ENCODE measurements at regions not wholly inside any gene's neighbourhood (a gene's known extent, or its start where the extent isn't known, plus 50 kb on each side); places are given as distances from the start of the nearest gene placed in this dataset.

- no peaks in the 10 kb centered on the region for H3K4me1 ChIP-seq (ENCODE audit: control insufficient read depth in 2 of 2, insufficient read depth in 2 of 2, low read length in 2 of 2)
Observed at GRCh38 chr1:191533254-191533653, 625.0 kb upstream of the RGS18 start.

GRCh38 chr1:191536791-191537429 lies 621.4 kb upstream of the RGS18 start:
- DNase-seq (no peak), ATAC-seq (no peak)
- no peaks in the 10 kb centered on the region for H3K9me3 ChIP-seq (ENCODE audit: control insufficient read depth in 2 of 3, low read length in 3 of 3)
- ChIA-PET POLR2A (no interaction called here), CTCF (no interaction called here)
- peaks cover 0 to 29% (median 12%) of the 10 kb centered on the region in 11 donors for H3K9me3 Mint-ChIP-seq
- no peaks in the 10 kb centered on the region for H3K4me1 Mint-ChIP-seq
- no peak overlapping the region for H3K27ac ChIP-seq (ENCODE audit: low read depth, low read length)
- H3K4me3 ChIP-seq (ENCODE audit: low read length) = no peak overlapping the region
- no peaks in the 10 kb centered on the region for H3K36me3 ChIP-seq (ENCODE audit: control insufficient read depth in 2 of 3, insufficient read depth in 3 of 3, low read length in 3 of 3)
- H3K27me3 ChIP-seq (ENCODE audit: control insufficient read depth in 2 of 2, insufficient read depth in 2 of 2, low read length in 2 of 2) = no peaks in the 10 kb centered on the region
- no peak overlapping the region for H3K4me3 Mint-ChIP-seq
- no peaks in the 10 kb centered on the region for H3K36me3 Mint-ChIP-seq
- H3K27ac Mint-ChIP-seq = no peak overlapping the region
- no peaks in the 10 kb centered on the region for H3K27me3 Mint-ChIP-seq
- H3K4me1 ChIP-seq (ENCODE audit: control insufficient read depth in 2 of 2, insufficient read depth in 2 of 2, low read length in 2 of 2) = no peaks in the 10 kb centered on the region
- intact Hi-C loops (cut with micrococcal nuclease) = no loop called here

More at GRCh38 chr1:191533254-191533653, 625.0 kb upstream of the RGS18 start:
- Mint-ChIP-seq H3K4me1 (no peaks in the 10 kb centered on the region), H3K9me3 (peaks cover 3 to 41% (median 12%) of the 10 kb centered on the region in 11 donors), H3K27ac (no peak overlapping the region), H3K27me3 (no peaks in the 10 kb centered on the region), H3K4me3 (no peak overlapping the region), H3K36me3 (no peaks in the 10 kb centered on the region)
- ChIA-PET POLR2A (no interaction called here), CTCF (no interaction called here)
- no peak overlapping the region for H3K27ac ChIP-seq (ENCODE audit: low read depth, low read length)
- H3K4me3 ChIP-seq (ENCODE audit: low read length) = no peak overlapping the region
- ATAC-seq = no peak
- H3K36me3 ChIP-seq (ENCODE audit: control insufficient read depth in 2 of 3, insufficient read depth in 3 of 3, low read length in 3 of 3) = no peaks in the 10 kb centered on the region
- H3K9me3 ChIP-seq (ENCODE audit: control insufficient read depth in 2 of 3, low read length in 3 of 3) = no peaks in the 10 kb centered on the region
- intact Hi-C loops (cut with micrococcal nuclease) = no loop called here
- no peaks in the 10 kb centered on the region for H3K27me3 ChIP-seq (ENCODE audit: control insufficient read depth in 2 of 2, insufficient read depth in 2 of 2, low read length in 2 of 2)
- DNase-seq = no peak

DNA sequence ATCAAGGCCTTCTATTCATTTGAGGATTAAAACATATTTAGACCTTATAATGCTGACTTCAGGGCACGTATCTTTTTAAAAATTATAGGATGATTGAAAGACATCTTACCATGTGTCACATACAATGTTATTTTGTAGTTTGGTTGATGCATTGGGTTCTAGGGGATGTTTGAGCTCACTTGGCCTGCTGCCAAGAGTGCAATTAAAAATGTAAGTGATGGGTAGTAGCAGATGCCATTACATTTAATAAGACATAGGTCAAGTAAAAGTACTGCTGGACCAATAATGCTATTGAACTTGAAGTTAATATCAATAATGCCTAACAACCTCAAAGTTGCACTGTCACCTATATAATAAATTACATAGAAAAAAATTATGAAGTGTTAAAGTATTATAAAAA lies 616.5 kb upstream of the RGS18 start:
- Histone ChIP-seq H3K4me1 (ENCODE audit: control insufficient read depth in 2 of 2, insufficient read depth in 2 of 2, low read length in 2 of 2) (no peaks in the 10 kb centered on the region), H3K27ac (ENCODE audit: low read depth, low read length) (no peak overlapping the region), H3K4me3 (ENCODE audit: low read length) (no peak overlapping the region), H3K36me3 (ENCODE audit: control insufficient read depth in 2 of 3, insufficient read depth in 3 of 3, low read length in 3 of 3) (no peaks in the 10 kb centered on the region), H3K9me3 (ENCODE audit: control insufficient read depth in 2 of 3, low read length in 3 of 3) (no peaks in the 10 kb centered on the region), H3K27me3 (ENCODE audit: control insufficient read depth in 2 of 2, insufficient read depth in 2 of 2, low read length in 2 of 2) (no peaks in the 10 kb centered on the region)
- ATAC-seq (no peak), DNase-seq (no peak)
- ChIA-PET POLR2A (no interaction called here), CTCF (no interaction called here)
- Mint-ChIP-seq H3K4me3 (no peak overlapping the region), H3K27me3 (no peaks in the 10 kb centered on the region), H3K36me3 (no peaks in the 10 kb centered on the region), H3K27ac (no peak overlapping the region), H3K4me1 (no peaks in the 10 kb centered on the region), H3K9me3 (peaks cover 3 to 22% (median 5%) of the 10 kb centered on the region in 11 donors)
- intact Hi-C loops (cut with micrococcal nuclease) = no loop called here

DNA sequence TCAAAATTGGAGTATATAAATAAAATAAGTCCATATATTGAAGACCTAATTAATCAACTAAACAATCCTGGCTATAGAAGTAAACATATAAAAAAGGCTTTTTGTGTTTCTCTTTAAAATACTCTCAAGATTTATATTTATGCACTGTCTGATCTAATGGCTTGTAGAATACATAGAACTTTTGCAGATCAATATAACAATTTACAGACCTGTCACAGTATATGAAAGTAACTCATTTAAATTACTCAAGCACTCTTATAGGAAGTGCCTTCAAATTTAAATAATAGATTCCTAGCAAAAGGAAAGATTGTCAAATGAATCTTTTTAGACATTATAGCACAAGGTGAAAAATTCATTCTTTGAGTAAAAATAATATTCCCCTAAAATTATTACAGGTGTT lies 615.8 kb upstream of the RGS18 start:
- Mint-ChIP-seq H3K27me3 (no peaks in the 10 kb centered on the region), H3K4me3 (no peak overlapping the region)
- CTCF ChIA-PET = no interaction called here

DNA sequence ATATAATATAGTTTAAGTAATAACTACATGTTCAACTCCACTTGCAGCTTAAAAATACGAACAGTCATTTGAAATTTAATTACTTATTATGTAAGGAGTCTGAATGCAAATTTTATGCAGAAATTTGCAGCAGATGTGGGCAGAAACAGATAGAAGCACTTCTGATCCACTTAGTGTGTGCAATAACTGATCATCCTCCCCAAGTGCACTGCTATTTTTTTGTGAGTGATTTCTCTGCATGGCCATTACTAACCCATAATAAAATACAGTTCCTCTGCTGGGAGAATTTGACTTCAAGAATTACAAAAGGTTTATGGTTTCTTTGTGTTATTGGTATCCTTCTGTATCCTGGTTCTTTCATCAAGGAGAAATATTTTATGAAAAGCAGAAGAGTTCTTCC lies 611.5 kb upstream of the RGS18 start:
- no peak for ATAC-seq
- H3K9me3 Mint-ChIP-seq = peaks cover 0 to 32% (median 4%) of the 10 kb centered on the region in 11 donors
- DNase-seq = no peak
- H3K27ac ChIP-seq (ENCODE audit: low read depth, low read length) = no peak overlapping the region
- no peaks in the 10 kb centered on the region for H3K27me3 Mint-ChIP-seq
- intact Hi-C loops (cut with micrococcal nuclease) = no loop called here
- no peak overlapping the region for H3K4me3 Mint-ChIP-seq
- ChIA-PET CTCF (no interaction called here), POLR2A (no interaction called here)
- no peaks in the 10 kb centered on the region for H3K36me3 ChIP-seq (ENCODE audit: control insufficient read depth in 2 of 3, insufficient read depth in 3 of 3, low read length in 3 of 3)
- H3K9me3 ChIP-seq (ENCODE audit: control insufficient read depth in 2 of 3, low read length in 3 of 3) = no peaks in the 10 kb centered on the region
- H3K27me3 ChIP-seq (ENCODE audit: control insufficient read depth in 2 of 2, insufficient read depth in 2 of 2, low read length in 2 of 2) = no peaks in the 10 kb centered on the region
- H3K4me1 ChIP-seq (ENCODE audit: control insufficient read depth in 2 of 2, insufficient read depth in 2 of 2, low read length in 2 of 2) = no peaks in the 10 kb centered on the region
- no peak overlapping the region for H3K27ac Mint-ChIP-seq
- no peak overlapping the region for H3K4me3 ChIP-seq (ENCODE audit: low read length)
- no peaks in the 10 kb centered on the region for H3K36me3 Mint-ChIP-seq
- H3K4me1 Mint-ChIP-seq = no peaks in the 10 kb centered on the region

More for the DNA sequence above, 615.8 kb upstream of the RGS18 start:
- no peak overlapping the region for H3K4me3 ChIP-seq (ENCODE audit: low read length)
- H3K27ac ChIP-seq (ENCODE audit: low read depth, low read length) = no peak overlapping the region
- POLR2A ChIA-PET = no interaction called here
- H3K9me3 ChIP-seq (ENCODE audit: control insufficient read depth in 2 of 3, low read length in 3 of 3) = no peaks in the 10 kb centered on the region
- DNase-seq (no peak), ATAC-seq (no peak)
- Mint-ChIP-seq H3K4me1 (no peaks in the 10 kb centered on the region), H3K27ac (no peak overlapping the region), H3K9me3 (peaks cover 0 to 22% (median 4%) of the 10 kb centered on the region in 11 donors), H3K36me3 (no peaks in the 10 kb centered on the region)
- H3K4me1 ChIP-seq (ENCODE audit: control insufficient read depth in 2 of 2, insufficient read depth in 2 of 2, low read length in 2 of 2) = no peaks in the 10 kb centered on the region
- no peaks in the 10 kb centered on the region for H3K27me3 ChIP-seq (ENCODE audit: control insufficient read depth in 2 of 2, insufficient read depth in 2 of 2, low read length in 2 of 2)
- intact Hi-C loops (cut with micrococcal nuclease) = no loop called here
- H3K36me3 ChIP-seq (ENCODE audit: control insufficient read depth in 2 of 3, insufficient read depth in 3 of 3, low read length in 3 of 3) = no peaks in the 10 kb centered on the region

- no peaks in the 10 kb centered on the region for H3K4me1 ChIP-seq (ENCODE audit: control insufficient read depth in 2 of 2, insufficient read depth in 2 of 2, low read length in 2 of 2)
- H3K4me3 ChIP-seq (ENCODE audit: low read length) = no peak overlapping the region
- no peak overlapping the region for H3K27ac Mint-ChIP-seq
- H3K36me3 Mint-ChIP-seq = no peaks in the 10 kb centered on the region
- POLR2A ChIA-PET = no interaction called here
- H3K27me3 Mint-ChIP-seq = no peaks in the 10 kb centered on the region
- CTCF ChIA-PET = no interaction called here
- no peaks in the 10 kb centered on the region for H3K36me3 ChIP-seq (ENCODE audit: control insufficient read depth in 2 of 3, insufficient read depth in 3 of 3, low read length in 3 of 3)
- H3K4me1 Mint-ChIP-seq = no peaks in the 10 kb centered on the region
- no peaks in the 10 kb centered on the region for H3K9me3 ChIP-seq (ENCODE audit: control insufficient read depth in 2 of 3, low read length in 3 of 3)
- ATAC-seq = no peak
- intact Hi-C loops (cut with micrococcal nuclease) = no loop called here
- H3K4me3 Mint-ChIP-seq = no peak overlapping the region
- H3K27ac ChIP-seq (ENCODE audit: low read depth, low read length) = no peak overlapping the region
- H3K9me3 Mint-ChIP-seq = peaks cover 0 to 33% (median 8%) of the 10 kb centered on the region in 11 donors
- no peaks in the 10 kb centered on the region for H3K27me3 ChIP-seq (ENCODE audit: control insufficient read depth in 2 of 2, insufficient read depth in 2 of 2, low read length in 2 of 2)
- no peak for DNase-seq
Observed at GRCh38 chr1:191551019-191551418, 607.2 kb upstream of the RGS18 start.

DNA sequence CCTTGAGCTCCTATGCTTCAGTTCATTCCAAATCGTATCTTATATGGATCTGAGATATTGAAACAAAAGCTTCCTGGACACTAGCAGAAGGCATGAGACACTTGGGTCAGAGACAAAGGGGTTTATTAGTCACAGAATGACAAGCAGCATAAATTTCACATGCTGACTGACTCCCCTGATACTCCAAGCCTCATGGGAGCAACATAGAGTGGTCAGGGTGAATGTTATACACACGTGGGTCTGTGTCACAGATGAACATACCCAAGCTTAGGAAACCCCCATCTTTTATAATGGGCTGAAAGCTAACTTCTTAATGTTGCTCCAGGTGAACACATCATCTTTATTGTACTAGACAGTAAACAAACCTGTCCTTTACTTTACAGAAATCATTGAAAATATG lies 599.9 kb upstream of the RGS18 start:
- DNase-seq (no peak), ATAC-seq (no peak)
- no peaks in the 10 kb centered on the region for H3K4me1 ChIP-seq (ENCODE audit: control insufficient read depth in 2 of 2, insufficient read depth in 2 of 2, low read length in 2 of 2)
- ChIA-PET POLR2A (no interaction called here), CTCF (no interaction called here)
- H3K27ac ChIP-seq (ENCODE audit: low read depth, low read length) = no peak overlapping the region
- intact Hi-C loops (cut with micrococcal nuclease) = no loop called here
- H3K36me3 Mint-ChIP-seq = no peaks in the 10 kb centered on the region
- H3K27me3 ChIP-seq (ENCODE audit: control insufficient read depth in 2 of 2, insufficient read depth in 2 of 2, low read length in 2 of 2) = no peaks in the 10 kb centered on the region
- H3K27me3 Mint-ChIP-seq = no peaks in the 10 kb centered on the region
- no peak overlapping the region for H3K27ac Mint-ChIP-seq
- H3K4me3 ChIP-seq (ENCODE audit: low read length) = no peak overlapping the region
- peaks cover 0 to 13% (median 2%) of the 10 kb centered on the region in 11 donors for H3K9me3 Mint-ChIP-seq
- no peaks in the 10 kb centered on the region for H3K9me3 ChIP-seq (ENCODE audit: control insufficient read depth in 2 of 3, low read length in 3 of 3)
- no peaks in the 10 kb centered on the region for H3K4me1 Mint-ChIP-seq
- no peaks in the 10 kb centered on the region for H3K36me3 ChIP-seq (ENCODE audit: control insufficient read depth in 2 of 3, insufficient read depth in 3 of 3, low read length in 3 of 3)
- H3K4me3 Mint-ChIP-seq = no peak overlapping the region

Data from naive thymus-derived CD4-positive, alpha-beta T cell (primary cell).